SH-SY5Y (cell line): ENCODE measurements at regions not wholly inside any gene's neighbourhood (a gene's known extent, or its start where the extent isn't known, plus 50 kb on each side); places are given as distances from the start of the nearest gene placed in this dataset.
A peak's percentile ranks its signal among the peaks of the same experiment; 100 is the strongest.

Source experiments
- GATA2 ChIP-seq: IDR thresholded peaks from 2 replicates; pipeline ENCODE4 v1.6.1; 2011; ENCODE audit warnings: mild to moderate bottlenecking, low read depth, low read length
- GATA3 ChIP-seq: IDR thresholded peaks from 2 replicates; pipeline ENCODE4 v1.6.1; 2011; ENCODE audit warnings: low read depth, mild to moderate bottlenecking, low read length, moderate library complexity

- TF ChIP-seq GATA3, result no peak
- TF ChIP-seq GATA2, result no peak
These were observed 80.7 kb downstream of the FHIP1A start for GRCh38 chr4:151489462-151490203.

DNA sequence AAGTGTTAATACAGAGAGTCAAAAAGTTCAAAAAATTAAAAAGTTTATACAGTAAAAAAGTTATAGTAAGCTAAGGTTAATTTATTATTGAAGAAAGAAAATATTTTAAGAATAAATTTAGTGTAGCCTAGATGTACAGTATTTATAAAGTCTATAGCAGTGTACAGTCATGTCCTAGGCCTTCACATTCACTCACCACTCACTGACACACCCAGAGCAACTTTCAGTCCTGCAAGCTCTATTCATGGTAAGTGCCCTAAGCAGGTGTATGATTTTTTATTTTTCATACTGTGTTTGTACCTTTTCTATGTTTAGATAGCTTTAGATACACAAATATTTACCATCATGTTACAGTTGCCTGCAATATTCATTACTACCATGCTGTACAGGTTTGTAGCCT, 108.9 kb downstream of the FHIP1A start:
- TF ChIP-seq GATA3 (no peak), GATA2 (no peak)

GRCh38 chr4:151518359-151518758, 109.4 kb downstream of the FHIP1A start:
- TF ChIP-seq GATA2 (no peak), GATA3 (no peak)

DNA sequence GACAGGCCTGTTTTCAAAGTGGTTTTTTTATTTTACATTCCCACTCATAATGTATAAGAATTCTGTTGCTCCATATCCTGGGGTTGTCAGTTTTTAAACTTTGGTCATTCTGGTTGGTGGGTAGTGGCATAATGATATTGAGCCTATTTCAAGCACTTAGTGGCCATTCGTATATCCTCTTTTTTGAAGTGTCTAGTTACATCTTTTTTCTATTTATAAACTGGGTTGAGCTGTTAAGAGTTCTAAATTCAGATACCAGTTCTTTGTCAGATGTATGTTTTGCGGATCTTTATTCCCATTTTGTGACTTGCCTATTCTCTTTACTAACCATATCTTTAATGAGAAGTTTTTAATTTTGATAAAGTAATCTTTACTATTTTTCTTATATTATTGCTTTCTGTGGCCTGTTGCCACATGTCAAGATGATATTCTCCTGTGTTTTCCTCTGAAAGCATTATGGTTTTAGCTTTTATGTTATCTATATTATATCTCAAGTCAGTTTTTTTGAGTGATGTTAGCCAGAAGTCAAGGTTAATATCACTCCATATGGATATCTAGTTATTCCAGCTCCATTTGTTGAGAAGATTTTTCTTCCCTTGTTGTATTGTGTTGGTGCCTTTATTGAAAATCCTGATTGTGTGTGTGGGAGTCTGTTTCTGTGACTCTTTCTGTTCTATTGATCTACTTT, 110.9 kb downstream of the FHIP1A start:
- TF ChIP-seq GATA2 (no peak), GATA3 (peak; percentile 82)

DNA sequence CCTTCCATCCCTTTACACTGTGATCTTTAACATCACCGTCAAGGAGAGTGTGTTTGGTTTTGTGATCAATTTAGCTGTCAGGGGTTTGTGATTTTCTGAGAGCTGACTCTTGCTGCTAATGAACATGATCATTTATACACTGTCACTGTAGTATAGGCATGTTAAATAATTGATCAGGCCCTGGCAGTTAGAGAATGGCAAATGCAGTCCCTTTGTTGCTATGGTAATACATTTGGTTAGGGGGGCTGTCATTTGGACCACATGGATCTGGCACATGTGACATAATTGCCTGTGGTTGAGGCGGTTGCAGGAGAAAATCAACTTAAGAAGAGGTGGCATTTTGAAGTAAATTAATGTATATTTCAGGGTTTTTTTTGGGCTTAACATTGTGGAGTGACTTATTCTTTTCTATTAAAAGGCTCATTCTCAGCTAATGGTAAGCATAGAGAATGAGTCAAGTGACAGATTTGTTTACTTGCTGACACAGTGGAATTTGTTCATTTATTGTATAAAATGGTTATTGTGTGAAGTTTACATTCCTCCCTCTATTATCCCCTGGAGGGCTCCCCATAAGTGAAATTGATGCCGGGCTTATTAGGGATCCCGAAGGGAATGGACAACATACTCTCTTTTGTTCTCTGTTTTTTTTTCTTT, 114.0 kb downstream of the FHIP1A start:
- TF ChIP-seq GATA2 (no peak), GATA3 (no peak)

- TF ChIP-seq GATA3, result no peak
- TF ChIP-seq GATA2, result no peak
These were observed 115.6 kb downstream of the FHIP1A start for GRCh38 chr4:151524610-151525009.

- TF ChIP-seq GATA2, result no peak
These were observed 118.7 kb downstream of the FHIP1A start for GRCh38 chr4:151527699-151528098.

- TF ChIP-seq GATA2 (no peak), GATA3 (no peak)
These were observed 120.2 kb downstream of the FHIP1A start for GRCh38 chr4:151529187-151529586.

GRCh38 chr4:151530230-151530629, 121.3 kb downstream of the FHIP1A start:
- TF ChIP-seq GATA3 (no peak), GATA2 (no peak)

GRCh38 chr4:151530783-151531182, 121.8 kb downstream of the FHIP1A start:
- no peak for TF ChIP-seq GATA3
- no peak for TF ChIP-seq GATA2

- TF ChIP-seq GATA2, result no peak
- no peak for TF ChIP-seq GATA3
These were observed 123.2 kb downstream of the FHIP1A start for GRCh38 chr4:151532001-151532708.

DNA sequence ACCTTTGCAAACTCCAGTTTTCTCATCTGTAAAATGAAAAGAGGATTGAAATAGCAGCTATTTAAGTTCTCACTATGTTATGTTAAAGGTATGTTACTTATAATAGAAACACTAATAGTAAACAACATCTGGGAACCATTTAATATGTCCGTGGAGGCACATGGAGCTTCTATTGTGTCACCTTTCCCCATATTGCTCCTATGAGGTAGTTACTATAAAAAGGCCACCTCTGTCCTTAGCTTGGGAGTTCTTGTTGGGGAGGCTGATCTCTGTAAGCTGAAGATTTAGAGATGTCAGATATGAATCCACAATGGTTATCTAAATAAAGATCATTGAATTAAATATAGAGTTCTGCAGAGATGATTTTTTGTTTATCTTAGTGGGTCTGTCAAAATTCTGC, 125.2 kb downstream of the FHIP1A start:
- TF ChIP-seq GATA3 (no peak), GATA2 (no peak)

- TF ChIP-seq GATA3, result no peak
- TF ChIP-seq GATA2, result no peak
These were observed 126.4 kb downstream of the FHIP1A start for GRCh38 chr4:151535366-151535765.

DNA sequence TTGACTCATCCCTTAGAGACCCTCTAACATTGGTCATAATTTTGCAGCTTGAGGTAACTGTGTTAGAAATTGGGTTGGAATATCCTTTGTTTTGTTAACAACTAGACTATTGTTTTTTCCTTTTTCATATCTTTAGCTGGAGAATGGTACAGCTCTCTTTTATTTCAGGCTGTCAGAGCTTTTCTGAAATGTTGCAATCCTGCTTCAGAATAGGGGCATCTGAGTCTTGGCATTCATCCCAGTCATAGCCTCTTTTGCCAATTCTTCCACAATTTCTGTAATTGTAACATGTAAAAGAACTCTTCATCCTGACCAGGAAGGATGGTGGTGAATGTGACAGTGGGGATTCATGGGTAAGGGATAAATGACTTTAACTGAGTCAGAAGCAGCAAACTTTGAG, 128.7 kb downstream of the FHIP1A start:
- TF ChIP-seq GATA2, result no peak

DNA sequence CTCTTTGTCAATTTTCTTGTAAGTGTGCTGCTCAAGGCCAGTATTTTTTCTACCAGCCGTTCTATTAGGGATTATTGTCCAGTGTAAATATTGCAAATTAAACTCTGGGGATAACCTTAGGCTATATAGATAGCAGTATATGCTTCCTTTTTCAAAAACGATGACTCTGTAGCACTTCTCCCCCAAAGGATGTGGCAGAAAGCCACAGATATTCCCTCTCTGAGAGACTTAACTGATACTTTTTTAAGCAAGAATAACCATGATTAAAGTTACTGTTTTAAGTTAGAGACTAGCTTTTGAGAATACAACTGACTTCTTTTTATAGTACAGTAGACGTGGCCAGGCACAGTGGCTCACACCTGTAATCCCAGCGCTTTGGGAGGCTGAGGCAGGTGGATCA, 130.0 kb downstream of the FHIP1A start:
- TF ChIP-seq GATA3 (no peak), GATA2 (no peak)
